22Rv1 (cell line): ENCODE measurements at regions not wholly inside any gene's neighbourhood (a gene's known extent, or its start where the extent isn't known, plus 50 kb on each side); places are given as distances from the start of the nearest gene placed in this dataset.

Experiments
- ZFX ChIP-seq: fragments of 450-650 bp; IDR thresholded peaks from 2 replicates; pipeline ENCODE4 v1.6.1; 2017; ENCODE audit warnings: antibody characterized with exemption, borderline replicate concordance
- TF ChIP-seq, protein P1 (sequence below): fragments of 450-650 bp; IDR thresholded peaks from 2 replicates; pipeline ENCODE4 v1.5.1; 2017; ENCODE audit warnings: mild to moderate bottlenecking

- TF ChIP-seq, protein P1, sequence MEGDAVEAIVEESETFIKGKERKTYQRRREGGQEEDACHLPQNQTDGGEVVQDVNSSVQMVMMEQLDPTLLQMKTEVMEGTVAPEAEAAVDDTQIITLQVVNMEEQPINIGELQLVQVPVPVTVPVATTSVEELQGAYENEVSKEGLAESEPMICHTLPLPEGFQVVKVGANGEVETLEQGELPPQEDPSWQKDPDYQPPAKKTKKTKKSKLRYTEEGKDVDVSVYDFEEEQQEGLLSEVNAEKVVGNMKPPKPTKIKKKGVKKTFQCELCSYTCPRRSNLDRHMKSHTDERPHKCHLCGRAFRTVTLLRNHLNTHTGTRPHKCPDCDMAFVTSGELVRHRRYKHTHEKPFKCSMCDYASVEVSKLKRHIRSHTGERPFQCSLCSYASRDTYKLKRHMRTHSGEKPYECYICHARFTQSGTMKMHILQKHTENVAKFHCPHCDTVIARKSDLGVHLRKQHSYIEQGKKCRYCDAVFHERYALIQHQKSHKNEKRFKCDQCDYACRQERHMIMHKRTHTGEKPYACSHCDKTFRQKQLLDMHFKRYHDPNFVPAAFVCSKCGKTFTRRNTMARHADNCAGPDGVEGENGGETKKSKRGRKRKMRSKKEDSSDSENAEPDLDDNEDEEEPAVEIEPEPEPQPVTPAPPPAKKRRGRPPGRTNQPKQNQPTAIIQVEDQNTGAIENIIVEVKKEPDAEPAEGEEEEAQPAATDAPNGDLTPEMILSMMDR, result no peak
- no peak for TF ChIP-seq ZFX
Measured at GRCh38 chr9:7258688-7259396, 501.1 kb downstream of the KDM4C start.
